Upper lobe of left lung (tissue), 6 donors: ENCODE measurements at regions not wholly inside any gene's neighbourhood (a gene's known extent, or its start where the extent isn't known, plus 50 kb on each side); places are given as distances from the start of the nearest gene placed in this dataset.

Experiments used
- ATAC-seq, 2 donors: fragments of 200-7000 bp; cut with Tn5 transposase; one replicate each; pipeline ENCODE4 v1.9.1; 2022; ENCODE audit warnings: mild to moderate bottlenecking in 2 of 2, moderate library complexity in 2 of 2; ENCODE audit not compliant: low FRiP score in 2 of 2
- DNase-seq, 2 donors: peaks; one replicate each; pipeline ENCODE4 v3.0.0-alpha.2; 2019 to 2020
- H3K27ac ChIP-seq, 4 donors: fragments of 200-600 bp; sonication (generic); one replicate each; pipeline ENCODE4 v1.5.1; 2016 to 2019
- H3K27me3 ChIP-seq, 4 donors: fragments of 200-600 bp; sonication (generic); one replicate each; pipeline ENCODE4 v1.5.1; 2017 to 2019
- H3K36me3 ChIP-seq, 4 donors: fragments of 200-600 bp; sonication (generic); one replicate each; pipeline ENCODE4 v1.5.1; 2016 to 2019
- H3K4me1 ChIP-seq, 4 donors: fragments of 200-600 bp; sonication (generic); one replicate each; pipeline ENCODE4 v1.5.1; 2018 to 2019
- H3K4me3 ChIP-seq, 4 donors: fragments of 200-600 bp; sonication (generic); one replicate each; pipeline ENCODE4 v1.5.1; 2017 to 2019; ENCODE audit warnings: mild to moderate bottlenecking in 2 of 4, moderate library complexity in 1 of 4
- H3K9me3 ChIP-seq, 4 donors: fragments of 200-600 bp; sonication (generic); one replicate each; pipeline ENCODE4 v1.5.1; 2018 to 2019
- CTCF ChIP-seq, 6 experiments: fragments of 450-650 bp in 4 of 6; fragments of 200-600 bp in 2 of 6; sonication (generic) in 2 of 6; IDR thresholded peaks; one replicate each; pipeline ENCODE4 v1.5.1; 2016 to 2019; ENCODE audit warnings: antibody characterized with exemption in 6 of 6
- EP300 ChIP-seq, 4 donors: sonication (generic); formaldehyde crosslinking; IDR thresholded peaks; one replicate each; pipeline ENCODE4 v1.5.1; 2017; ENCODE audit warnings: antibody characterized with exemption in 4 of 4, control low read depth in 2 of 4
- POLR2A ChIP-seq, 4 donors: fragments of 450-650 bp; IDR thresholded peaks; one replicate each; pipeline ENCODE4 v1.5.1; 2016 to 2017; ENCODE audit warnings: antibody characterized with exemption in 4 of 4, mild to moderate bottlenecking in 2 of 4
- POLR2AphosphoS5 ChIP-seq, 2 donors: sonication (generic); formaldehyde crosslinking; IDR thresholded peaks; one replicate each; pipeline ENCODE4 v1.5.1; 2017; ENCODE audit warnings: antibody characterized with exemption in 2 of 2
- WGBS, 2 donors: methylation state at CpG; one replicate each; pipeline ENCODE4 v1.1.5; 2017 to 2018; 5-methylcytosine and 5-hydroxymethylcytosine counted together
- donor health status: DM: no; HTN: no; CAD: no; lungs with moderate emphysema.
- donor health status: DM: no; HTN: yes; CAD: no; lungs with severe emphysema.

DNA sequence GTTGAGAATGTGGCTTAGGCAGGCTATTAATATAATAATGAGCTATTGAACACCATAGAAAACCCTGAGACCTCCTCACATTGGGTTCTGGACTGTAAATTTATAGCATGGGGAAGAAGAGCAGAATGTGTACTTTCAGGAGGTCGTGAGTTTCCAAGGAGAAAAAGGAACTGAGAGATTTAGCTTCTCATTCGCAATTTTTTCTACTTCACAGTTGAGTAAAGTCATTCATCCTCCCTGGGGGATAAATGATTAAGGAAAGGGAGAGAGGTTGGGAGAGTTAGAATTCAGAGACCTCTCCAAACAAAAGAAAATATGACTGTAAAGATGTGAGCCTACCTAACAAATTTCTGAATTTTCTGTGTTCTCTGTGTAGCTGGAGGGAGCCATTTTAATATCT is 205.8 kb upstream of the CYRIA start:
- ATAC-seq (no peak), DNase-seq (no peak)
- no peak overlapping the region for H3K27ac ChIP-seq
- no peak for TF ChIP-seq EP300 (IDR thresholded peaks at IDR 0.05)
- no peak for TF ChIP-seq POLR2AphosphoS5 (IDR thresholded peaks at IDR 0.05)
- TF ChIP-seq POLR2A (IDR thresholded peaks at IDR 0.05) = no peak
- TF ChIP-seq CTCF (IDR thresholded peaks at IDR 0.05) = no peak
- peaks cover 0 to 4% (median 0%) of the 10 kb centered on the region in 4 donors for H3K4me1 ChIP-seq
- WGBS, 2 donors = 61 to 82% methylated on average over 2 of the region's 2 CpGs
- H3K27me3 ChIP-seq = no peaks in the 10 kb centered on the region
- H3K36me3 ChIP-seq = no peaks in the 10 kb centered on the region
- no peaks in the 10 kb centered on the region for H3K9me3 ChIP-seq
- H3K4me3 ChIP-seq = no peak overlapping the region

- DNase-seq (no peak), ATAC-seq (no peak)
- no peaks in the 10 kb centered on the region for H3K9me3 ChIP-seq
- TF ChIP-seq POLR2AphosphoS5 (IDR thresholded peaks at IDR 0.05) = no peak
- no peak for TF ChIP-seq EP300 (IDR thresholded peaks at IDR 0.05)
- TF ChIP-seq POLR2A (IDR thresholded peaks at IDR 0.05) = no peak
- TF ChIP-seq CTCF (IDR thresholded peaks at IDR 0.05) = no peak
- H3K4me1 ChIP-seq = peaks cover 0 to 4% (median 0%) of the 10 kb centered on the region in 4 donors
- H3K36me3 ChIP-seq = no peaks in the 10 kb centered on the region
- no peak overlapping the region for H3K27ac ChIP-seq
- whole genome bisulfite sequencing, 2 donors = 65 to 70% methylated on average over 5 of the region's 5 CpGs
- no peak overlapping the region for H3K4me3 ChIP-seq
- H3K27me3 ChIP-seq = no peaks in the 10 kb centered on the region
These were observed 204.9 kb upstream of the CYRIA start for GRCh38 chr2:16870491-16871076.

DNA sequence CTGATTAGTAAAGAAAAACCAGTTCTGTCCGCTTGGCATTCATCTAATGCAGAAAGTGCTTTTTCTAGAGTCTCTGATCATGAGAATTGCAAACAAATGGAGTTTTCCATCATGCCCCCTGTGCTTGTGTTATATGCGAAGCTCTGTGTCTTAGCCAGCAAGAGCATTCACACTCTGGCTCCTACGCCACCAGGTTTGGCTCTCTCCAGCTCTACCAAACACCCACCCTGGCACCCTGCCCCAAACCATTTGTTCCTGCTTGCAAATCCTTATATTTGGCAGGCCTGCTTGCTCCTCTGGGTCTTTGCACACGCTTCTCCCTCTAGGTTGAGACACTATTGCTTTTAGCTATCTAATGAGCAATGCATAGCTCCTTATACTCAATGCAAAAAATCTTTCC is 204.1 kb upstream of the CYRIA start:
- Histone ChIP-seq H3K4me1 (peaks cover 0 to 4% (median 0%) of the 10 kb centered on the region in 4 donors), H3K27me3 (no peaks in the 10 kb centered on the region), H3K27ac (no peak overlapping the region), H3K36me3 (no peaks in the 10 kb centered on the region), H3K9me3 (no peaks in the 10 kb centered on the region), H3K4me3 (no peak overlapping the region)
- WGBS, 2 donors = 76 to 85% methylated on average over 4 of the region's 4 CpGs
- ATAC-seq = no peak
- TF ChIP-seq POLR2A (IDR thresholded peaks at IDR 0.05) (no peak), CTCF (IDR thresholded peaks at IDR 0.05) (no peak), EP300 (IDR thresholded peaks at IDR 0.05) (no peak), POLR2AphosphoS5 (IDR thresholded peaks at IDR 0.05) (no peak)
- DNase-seq = no peak

GRCh38 chr2:16862471-16862870 is 196.8 kb upstream of the CYRIA start:
- peak in 1 of 2 donors; percentile 26 for ATAC-seq
- H3K27me3 ChIP-seq = no peaks in the 10 kb centered on the region

More at GRCh38 chr2:16862471-16862870, 196.8 kb upstream of the CYRIA start:
- Histone ChIP-seq H3K4me1 (no peaks in the 10 kb centered on the region), H3K4me3 (no peak overlapping the region), H3K9me3 (no peaks in the 10 kb centered on the region), H3K27ac (no peak overlapping the region), H3K36me3 (no peaks in the 10 kb centered on the region)
- WGBS, 2 donors = 78 to 81% methylated on average over 6 of the region's 6 CpGs
- TF ChIP-seq POLR2AphosphoS5 (IDR thresholded peaks at IDR 0.05) = no peak
- no peak for TF ChIP-seq EP300 (IDR thresholded peaks at IDR 0.05)
- TF ChIP-seq POLR2A (IDR thresholded peaks at IDR 0.05) = no peak
- TF ChIP-seq CTCF (IDR thresholded peaks at IDR 0.05) = no peak
- DNase-seq = no peak
